Tongue (tissue), 1 donor: ENCODE measurements at regions not wholly inside any gene's neighbourhood (a gene's known extent, or its start where the extent isn't known, plus 50 kb on each side); places are given as distances from the start of the nearest gene placed in this dataset.

ENCODE experiments used
- DNase-seq: peaks from one replicate; pipeline ENCODE4 v3.0.0-alpha.2; 2015

GRCh38 chr13:48761256-48761655, 107.5 kb downstream of the CYSLTR2 start:
- no peak for DNase-seq

GRCh38 chr13:48769107-48769704, 115.5 kb downstream of the CYSLTR2 start:
- peak; percentile 90 for DNase-seq

GRCh38 chr13:48770372-48770771, 116.6 kb downstream of the CYSLTR2 start:
- DNase-seq: no peak

- DNase-seq: no peak
Observed at GRCh38 chr13:48772908-48773307, 119.2 kb downstream of the CYSLTR2 start.

GRCh38 chr13:48773531-48774275, 120.0 kb downstream of the CYSLTR2 start:
- no peak for DNase-seq

GRCh38 chr13:48775285-48775684, 121.6 kb downstream of the CYSLTR2 start:
- DNase-seq: no peak

GRCh38 chr13:48775804-48776203, 122.1 kb downstream of the CYSLTR2 start:
- DNase-seq: no peak

- DNase-seq: no peak
Observed at GRCh38 chr13:48776401-48776800, 122.7 kb downstream of the CYSLTR2 start.

- no peak for DNase-seq
Observed at GRCh38 chr13:48778610-48779009, 124.9 kb downstream of the CYSLTR2 start.

- DNase-seq: no peak
Observed at GRCh38 chr13:48780713-48781341, 127.1 kb downstream of the CYSLTR2 start.

- DNase-seq: no peak
Observed at GRCh38 chr13:48782429-48782840, 128.7 kb downstream of the CYSLTR2 start.

GRCh38 chr13:48783181-48783630, 129.5 kb downstream of the CYSLTR2 start:
- DNase-seq: peak; percentile 17

- no peak for DNase-seq
Observed at GRCh38 chr13:48783695-48784230, 130.0 kb downstream of the CYSLTR2 start.

GRCh38 chr13:48784916-48785548, 131.3 kb downstream of the CYSLTR2 start:
- DNase-seq: no peak

GRCh38 chr13:48790199-48790598, 136.5 kb downstream of the CYSLTR2 start:
- no peak for DNase-seq

- DNase-seq: no peak
Observed at GRCh38 chr13:48790966-48791365, 137.2 kb downstream of the CYSLTR2 start.

- no peak for DNase-seq
Observed at GRCh38 chr13:48797127-48797526, 143.4 kb downstream of the CYSLTR2 start.

GRCh38 chr13:48797761-48798160, 144.0 kb downstream of the CYSLTR2 start:
- no peak for DNase-seq

GRCh38 chr13:48798180-48798579, 144.5 kb downstream of the CYSLTR2 start:
- DNase-seq: no peak

GRCh38 chr13:48801255-48801654, 147.5 kb downstream of the CYSLTR2 start:
- DNase-seq: no peak

- DNase-seq: no peak
Observed at GRCh38 chr13:48804821-48805601, 151.3 kb downstream of the CYSLTR2 start.

GRCh38 chr13:48806522-48806921, 152.8 kb downstream of the CYSLTR2 start:
- no peak for DNase-seq
